GM18517 (cell line): ENCODE measurements at regions not wholly inside any gene's neighbourhood (a gene's known extent, or its start where the extent isn't known, plus 50 kb on each side); places are given as distances from the start of the nearest gene placed in this dataset.

ENCODE experiments used
- ATAC-seq: cut with Tn5 transposase; IDR thresholded peaks from one replicate; pipeline ENCODE4 v1.9.1; 2021; ENCODE audit warnings: mild to moderate bottlenecking, moderate library complexity; ENCODE audit not compliant: unreplicated experiment

- ATAC-seq: no peak
Measured at GRCh38 chr5:96140496-96140895, 178.8 kb upstream of the ELL2 start.

- ATAC-seq: no peak
Measured at GRCh38 chr5:96140084-96140483, 178.4 kb upstream of the ELL2 start.

- no peak for ATAC-seq
Measured at GRCh38 chr5:96134886-96135285, 173.2 kb upstream of the ELL2 start.

- no peak for ATAC-seq
Measured at GRCh38 chr5:96133341-96134079, 171.9 kb upstream of the ELL2 start.

DNA sequence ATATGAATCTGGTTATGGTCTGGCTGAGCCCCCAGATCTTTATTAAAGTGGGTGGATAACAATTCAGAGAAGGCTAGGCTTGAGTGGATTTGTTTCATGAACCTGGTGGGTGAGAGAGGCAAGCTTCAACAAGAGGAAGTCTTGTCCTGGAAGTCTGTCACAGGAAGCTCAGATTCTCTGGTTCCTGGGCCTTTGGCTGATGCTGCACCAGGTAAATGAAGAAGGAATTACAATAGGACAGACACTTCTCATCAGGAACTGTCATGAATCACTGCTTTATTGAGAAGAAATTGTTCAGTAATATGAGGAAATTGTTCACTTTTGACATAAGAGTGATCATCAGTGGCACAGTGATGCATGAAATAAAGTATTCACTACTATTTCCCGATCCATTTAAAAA, 167.6 kb upstream of the ELL2 start:
- ATAC-seq: no peak

DNA sequence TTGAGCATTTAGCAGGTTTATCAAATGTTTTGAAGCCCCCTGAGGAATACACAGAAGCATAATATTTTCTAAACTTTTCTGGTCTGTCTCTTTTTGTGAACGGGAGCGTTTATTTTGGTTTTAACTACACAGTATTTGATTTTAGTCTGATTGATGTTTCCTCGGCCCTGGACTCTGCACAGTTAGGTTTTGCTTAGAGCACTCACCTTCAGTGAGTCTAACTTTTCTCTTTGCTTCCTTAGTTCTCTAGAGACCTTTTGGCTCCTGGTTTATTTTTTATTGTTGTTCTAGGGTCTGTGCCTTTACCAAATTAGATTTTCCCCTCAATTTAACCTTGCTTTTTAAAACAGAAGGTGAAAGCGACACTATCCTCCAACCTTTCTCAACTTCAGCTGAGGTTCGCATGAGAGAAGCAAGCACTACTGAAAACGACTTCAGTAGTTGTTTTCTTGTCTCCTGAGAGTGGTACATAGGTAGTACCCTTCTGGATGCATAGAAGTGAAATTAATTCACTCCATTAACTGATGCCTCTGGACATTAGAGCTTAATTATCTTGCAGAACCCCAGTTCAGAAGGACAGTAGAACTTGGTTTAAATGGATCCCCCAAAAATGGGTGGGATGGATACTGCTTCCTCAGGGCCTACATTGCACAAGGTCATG, 166.7 kb upstream of the ELL2 start:
- no peak for ATAC-seq

- ATAC-seq: no peak
Measured at GRCh38 chr5:96127538-96127937, 165.9 kb upstream of the ELL2 start.

DNA sequence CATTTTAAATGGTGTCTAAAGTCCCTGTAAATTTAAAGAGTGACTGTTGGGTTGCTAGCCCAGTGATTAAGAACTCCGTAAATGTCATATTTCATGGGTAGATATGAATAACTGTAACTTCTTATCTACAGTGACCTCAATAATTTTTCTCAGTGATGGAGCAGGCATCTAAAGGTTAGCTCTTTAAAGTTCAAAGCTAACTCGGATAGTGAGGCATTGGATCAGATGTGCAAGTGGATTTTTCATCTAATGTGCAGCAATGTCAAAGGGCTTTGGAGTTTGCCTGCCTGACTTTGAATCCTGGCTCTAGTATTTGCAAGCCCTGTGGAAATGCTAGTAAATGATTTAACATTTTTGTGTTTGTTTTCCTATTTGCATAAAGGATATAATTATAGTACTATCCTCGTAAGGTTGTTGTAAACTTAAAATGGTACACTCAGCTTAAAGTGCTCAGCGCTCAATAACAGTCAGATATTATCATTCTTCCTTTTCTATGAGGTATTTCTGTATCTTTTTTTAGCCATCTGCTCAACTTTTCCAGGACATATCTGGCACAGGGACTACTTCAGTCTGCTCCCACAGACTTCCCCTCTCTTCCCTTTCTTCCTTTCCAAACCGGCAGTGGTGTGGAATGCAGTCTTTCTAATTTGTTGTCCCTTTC, 163.7 kb upstream of the ELL2 start:
- no peak for ATAC-seq

- no peak for ATAC-seq
Measured at GRCh38 chr5:96124589-96124988, 162.9 kb upstream of the ELL2 start.

DNA sequence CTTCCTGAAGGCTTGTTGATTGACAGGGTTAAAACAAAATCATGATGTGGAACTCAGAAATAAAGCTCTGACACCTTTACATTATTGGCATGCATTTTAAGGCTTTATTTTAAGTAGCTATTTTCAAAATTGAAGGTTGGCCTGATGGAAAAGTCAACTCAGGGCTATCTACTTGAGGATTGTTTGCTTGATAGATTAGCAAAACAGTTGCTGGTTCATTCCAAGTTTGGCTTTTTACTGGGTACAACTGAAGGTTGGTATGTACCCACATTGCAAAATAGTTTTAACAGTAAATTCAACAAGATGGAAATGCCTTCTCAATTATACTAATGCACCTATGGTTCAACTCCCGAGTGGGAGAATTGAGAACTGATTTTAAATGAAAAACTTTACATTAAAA, 161.8 kb upstream of the ELL2 start:
- ATAC-seq: no peak

GRCh38 chr5:96121364-96121763, 159.7 kb upstream of the ELL2 start:
- no peak for ATAC-seq

DNA sequence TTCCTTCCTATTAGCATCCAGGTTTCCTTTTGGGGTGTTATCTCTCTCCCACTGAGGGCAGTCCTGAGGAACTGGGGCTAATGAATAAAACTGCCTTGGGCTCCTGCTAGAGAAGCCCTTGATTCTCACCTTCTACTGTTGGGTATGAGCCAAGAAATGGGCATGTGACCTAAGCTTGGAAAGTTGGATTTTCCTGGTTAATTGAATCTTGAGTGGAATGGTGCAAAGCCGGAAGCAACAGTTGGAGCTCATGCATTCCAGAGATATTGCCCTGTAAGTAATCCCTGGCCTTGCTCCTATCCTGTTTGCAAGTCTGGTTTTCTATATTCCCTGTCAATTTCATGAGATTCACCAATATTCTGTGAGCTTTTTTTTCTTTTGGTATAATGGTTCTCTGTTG, 158.5 kb upstream of the ELL2 start:
- no peak for ATAC-seq

DNA sequence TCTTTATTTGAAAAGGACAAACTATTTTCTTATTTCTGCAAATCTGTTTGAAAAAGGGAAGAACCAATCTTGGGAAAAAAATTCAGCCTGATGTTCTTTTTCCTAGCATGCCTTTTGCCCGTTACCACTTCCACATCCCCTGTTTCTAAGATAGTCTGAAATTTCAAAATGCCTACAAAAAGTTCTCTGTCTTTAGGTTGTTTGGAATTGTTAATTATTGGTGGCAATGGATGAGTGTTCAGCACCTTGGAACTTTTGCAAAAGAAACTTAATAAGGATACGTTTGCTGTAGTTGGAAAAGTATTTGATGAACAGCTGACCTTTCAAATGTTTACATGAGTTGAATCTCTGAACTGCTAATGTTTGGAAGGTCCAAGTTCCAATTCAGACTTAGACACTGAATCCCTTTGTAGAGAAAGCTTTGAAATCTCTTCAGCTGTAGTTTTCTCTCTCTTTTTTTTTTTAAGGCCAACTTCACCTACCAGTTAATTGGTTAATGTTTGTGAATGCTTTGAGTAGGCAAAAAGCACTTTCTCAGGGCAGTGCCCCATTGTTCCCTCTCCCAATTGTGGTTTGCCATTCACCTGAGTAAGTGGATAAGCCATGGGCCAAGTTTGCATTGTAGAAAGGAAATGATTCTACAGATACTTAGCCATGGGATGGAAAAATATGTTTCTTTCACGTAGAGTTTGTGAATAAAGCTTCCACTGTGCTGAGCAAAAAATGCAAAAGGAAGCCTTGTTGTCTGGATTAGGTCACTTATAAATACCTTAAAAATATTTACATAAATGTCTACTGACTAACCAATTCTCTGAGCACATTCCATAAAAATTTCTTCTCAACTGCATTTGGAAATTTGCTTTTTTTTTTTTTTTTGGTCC, 156.4 kb upstream of the ELL2 start:
- ATAC-seq: no peak

DNA sequence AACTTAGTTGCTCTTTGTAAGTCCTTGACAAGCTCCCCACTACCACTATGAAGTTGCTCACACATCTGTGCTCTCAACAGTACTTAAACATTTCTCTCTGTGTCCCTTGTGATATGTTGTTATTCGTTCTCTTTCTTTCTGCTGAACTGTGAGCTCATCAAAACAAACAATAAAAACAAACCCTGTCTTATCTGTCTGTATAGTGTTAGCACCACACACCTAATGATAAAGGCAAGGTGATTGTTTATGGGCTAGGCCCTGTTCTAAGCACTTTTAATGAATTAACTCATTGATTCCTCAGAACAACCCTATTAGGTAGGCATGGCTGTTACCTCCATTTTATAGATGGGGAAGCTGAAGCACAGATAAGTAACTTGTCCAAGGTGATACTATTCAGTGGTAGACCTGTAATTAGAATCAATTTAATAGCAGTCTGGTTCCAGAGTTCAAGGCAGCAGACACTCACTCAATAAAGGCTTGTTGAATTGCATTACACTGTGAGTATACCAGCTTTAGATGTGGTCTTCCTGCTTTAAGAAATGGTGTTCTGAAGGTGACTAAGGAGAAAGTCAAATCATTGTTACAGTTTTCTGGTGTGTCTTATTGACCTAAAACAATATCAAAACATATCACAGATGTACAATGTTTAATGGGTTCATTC, 153.6 kb upstream of the ELL2 start:
- no peak for ATAC-seq

- ATAC-seq: no peak
Measured at GRCh38 chr5:96114736-96115135, 153.1 kb upstream of the ELL2 start.

GRCh38 chr5:96113170-96113939, 151.7 kb upstream of the ELL2 start:
- ATAC-seq: no peak

GRCh38 chr5:96112703-96113102, 151.1 kb upstream of the ELL2 start:
- no peak for ATAC-seq

DNA sequence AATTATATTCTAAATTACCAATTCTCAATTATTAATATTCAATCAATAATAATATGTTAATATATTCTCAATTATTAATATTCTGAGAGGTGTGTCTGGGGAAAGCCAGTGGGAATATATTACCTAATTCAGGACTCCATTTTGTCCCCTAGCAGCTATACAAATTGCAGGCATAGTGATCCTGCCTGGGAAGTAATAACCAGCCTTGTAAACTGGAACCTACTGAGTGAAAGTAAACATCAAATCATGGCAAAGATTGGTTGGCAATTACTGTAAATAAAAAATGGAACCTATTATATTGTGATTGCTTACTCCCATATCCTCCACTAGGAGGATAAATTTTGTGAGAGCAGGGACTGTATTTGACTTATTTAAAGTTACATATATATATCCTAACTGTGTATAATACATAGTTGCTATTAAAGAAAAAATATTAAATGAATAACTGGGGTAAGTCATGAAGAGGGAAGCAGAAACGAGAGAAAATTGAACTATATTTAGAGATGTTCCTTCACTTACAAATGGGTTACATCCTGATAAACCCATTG, 150.5 kb upstream of the ELL2 start:
- ATAC-seq: no peak

- ATAC-seq: no peak
Measured at GRCh38 chr5:96111080-96111756, 149.6 kb upstream of the ELL2 start.
